Adrenal gland (tissue), 5 donors: ENCODE measurements at regions not wholly inside any gene's neighbourhood (a gene's known extent, or its start where the extent isn't known, plus 50 kb on each side); places are given as distances from the start of the nearest gene placed in this dataset.

Experiments used
- POLR2A ChIP-seq, 2 donors: fragments of 450-650 bp; IDR thresholded peaks; one replicate each; pipeline ENCODE4 v1.6.1; 2017; ENCODE audit warnings: antibody characterized with exemption in 2 of 2, mild to moderate bottlenecking in 2 of 2, moderate library complexity in 1 of 2
- TF ChIP-seq, protein P1 (sequence below), 6 experiments: fragments of 450-650 bp in 4 of 6; fragments of 200-600 bp in 2 of 6; sonication (generic) in 1 of 6; IDR thresholded peaks; 1 replicate in 5 of 6; 2 replicates in 1 of 6; pipeline versions ENCODE4 v1.5.1 to v1.8.0; 2016 to 2021; ENCODE audit warnings: antibody characterized with exemption in 6 of 6, mild to moderate bottlenecking in 2 of 6, moderate library complexity in 1 of 6
- donor health status: DM: no; HTN: no; CAD: no.

DNA sequence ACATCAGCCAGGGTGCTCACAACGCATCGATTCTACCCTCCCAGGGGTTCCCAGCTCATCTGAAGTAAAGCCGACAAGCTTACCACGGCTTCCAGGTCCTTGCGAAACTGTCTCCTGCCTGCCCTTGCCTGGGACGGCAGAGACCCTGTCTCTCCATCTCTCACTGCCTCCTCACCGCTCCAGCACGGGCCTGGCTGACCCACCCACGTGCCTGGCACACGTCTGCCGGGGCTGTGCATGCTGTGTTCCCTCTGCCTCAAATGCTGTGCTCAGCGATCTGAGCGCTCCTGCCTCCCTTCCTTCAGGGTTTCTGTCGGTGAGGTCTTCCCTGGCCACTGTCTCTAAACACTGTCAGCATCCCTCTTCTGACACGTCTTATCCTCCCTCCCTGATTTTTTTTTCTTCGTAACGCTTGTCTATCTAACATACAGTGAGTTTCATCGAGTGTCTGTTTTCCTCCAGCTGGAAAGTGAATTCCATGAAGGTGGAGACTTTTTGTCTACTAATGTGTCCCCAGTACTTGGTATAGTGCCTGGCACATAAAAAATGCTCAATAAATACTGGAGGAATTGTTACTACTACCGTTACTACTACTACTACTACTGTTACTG lies 208.4 kb downstream of the IRF8 start:
- TF ChIP-seq, protein P1, sequence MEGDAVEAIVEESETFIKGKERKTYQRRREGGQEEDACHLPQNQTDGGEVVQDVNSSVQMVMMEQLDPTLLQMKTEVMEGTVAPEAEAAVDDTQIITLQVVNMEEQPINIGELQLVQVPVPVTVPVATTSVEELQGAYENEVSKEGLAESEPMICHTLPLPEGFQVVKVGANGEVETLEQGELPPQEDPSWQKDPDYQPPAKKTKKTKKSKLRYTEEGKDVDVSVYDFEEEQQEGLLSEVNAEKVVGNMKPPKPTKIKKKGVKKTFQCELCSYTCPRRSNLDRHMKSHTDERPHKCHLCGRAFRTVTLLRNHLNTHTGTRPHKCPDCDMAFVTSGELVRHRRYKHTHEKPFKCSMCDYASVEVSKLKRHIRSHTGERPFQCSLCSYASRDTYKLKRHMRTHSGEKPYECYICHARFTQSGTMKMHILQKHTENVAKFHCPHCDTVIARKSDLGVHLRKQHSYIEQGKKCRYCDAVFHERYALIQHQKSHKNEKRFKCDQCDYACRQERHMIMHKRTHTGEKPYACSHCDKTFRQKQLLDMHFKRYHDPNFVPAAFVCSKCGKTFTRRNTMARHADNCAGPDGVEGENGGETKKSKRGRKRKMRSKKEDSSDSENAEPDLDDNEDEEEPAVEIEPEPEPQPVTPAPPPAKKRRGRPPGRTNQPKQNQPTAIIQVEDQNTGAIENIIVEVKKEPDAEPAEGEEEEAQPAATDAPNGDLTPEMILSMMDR (IDR thresholded peaks at IDR 0.05), result no peak
- TF ChIP-seq POLR2A (IDR thresholded peaks at IDR 0.05), result no peak
